PFSK-1 (cell line): ENCODE measurements at regions not wholly inside any gene's neighbourhood (a gene's known extent, or its start where the extent isn't known, plus 50 kb on each side); places are given as distances from the start of the nearest gene placed in this dataset.
A peak's percentile ranks its signal among the peaks of the same experiment; 100 is the strongest.

Experiments
- FOXP2 ChIP-seq: optimal IDR thresholded peaks from 2 replicates; pipeline ENCODE3; 2011; ENCODE audit warnings: borderline replicate concordance, control low read depth, inconsistent platforms; ENCODE audit not compliant: insufficient read depth; ENCODE audit errors: extremely low read length, extremely low read depth
- POLR2AphosphoS5 ChIP-seq: IDR thresholded peaks from 2 replicates; pipeline ENCODE4 v1.6.1; 2012; ENCODE audit warnings: low read depth, mild to moderate bottlenecking, control low read depth, low read length, moderate library complexity
- SIN3A ChIP-seq: IDR thresholded peaks from 2 replicates; pipeline ENCODE4 v1.6.1; 2012; ENCODE audit warnings: mild to moderate bottlenecking, low read length, moderate library complexity, borderline replicate concordance; ENCODE audit not compliant: insufficient read depth
- TAF1 ChIP-seq: IDR thresholded peaks from 2 replicates; pipeline ENCODE4 v1.6.1; 2012; ENCODE audit warnings: low read length, control low read depth, borderline replicate concordance; ENCODE audit not compliant: insufficient read depth
- TF ChIP-seq, protein P1 (sequence below), 2 experiments: IDR thresholded peaks; 2 replicates each; pipeline versions ENCODE4 v1.6.1 to v1.8.0; 2011 to 2012; ENCODE audit warnings: low read depth in 2 of 2, low read length in 2 of 2, control low read depth in 1 of 2, inconsistent platforms in 1 of 2, mild to moderate bottlenecking in 1 of 2, moderate library complexity in 1 of 2; ENCODE audit not compliant: insufficient read depth in 1 of 2

DNA sequence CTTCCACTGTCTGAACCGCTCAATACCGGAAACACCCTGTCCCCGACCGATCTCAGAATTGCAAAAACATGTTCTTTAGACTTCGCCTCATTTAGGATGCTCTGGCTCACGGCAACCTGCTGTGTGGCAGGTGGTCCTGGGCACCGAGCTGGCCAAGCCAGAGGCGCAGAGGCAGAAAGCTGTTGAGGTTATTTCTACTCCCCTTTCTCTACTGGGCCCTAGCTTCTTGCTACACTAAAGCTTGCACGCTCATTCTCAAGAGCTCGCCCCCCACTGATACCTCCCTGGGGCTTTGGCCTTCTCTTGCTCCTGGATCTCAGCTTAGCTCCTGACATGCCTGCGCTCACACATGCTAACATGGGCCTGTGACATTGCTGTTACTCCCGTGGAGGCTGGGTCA is 417.4 kb downstream of the LPIN1 start:
- TF ChIP-seq FOXP2 (no peak), TAF1 (no peak), SIN3A (no peak), POLR2AphosphoS5 (no peak)
- TF ChIP-seq, protein P1, sequence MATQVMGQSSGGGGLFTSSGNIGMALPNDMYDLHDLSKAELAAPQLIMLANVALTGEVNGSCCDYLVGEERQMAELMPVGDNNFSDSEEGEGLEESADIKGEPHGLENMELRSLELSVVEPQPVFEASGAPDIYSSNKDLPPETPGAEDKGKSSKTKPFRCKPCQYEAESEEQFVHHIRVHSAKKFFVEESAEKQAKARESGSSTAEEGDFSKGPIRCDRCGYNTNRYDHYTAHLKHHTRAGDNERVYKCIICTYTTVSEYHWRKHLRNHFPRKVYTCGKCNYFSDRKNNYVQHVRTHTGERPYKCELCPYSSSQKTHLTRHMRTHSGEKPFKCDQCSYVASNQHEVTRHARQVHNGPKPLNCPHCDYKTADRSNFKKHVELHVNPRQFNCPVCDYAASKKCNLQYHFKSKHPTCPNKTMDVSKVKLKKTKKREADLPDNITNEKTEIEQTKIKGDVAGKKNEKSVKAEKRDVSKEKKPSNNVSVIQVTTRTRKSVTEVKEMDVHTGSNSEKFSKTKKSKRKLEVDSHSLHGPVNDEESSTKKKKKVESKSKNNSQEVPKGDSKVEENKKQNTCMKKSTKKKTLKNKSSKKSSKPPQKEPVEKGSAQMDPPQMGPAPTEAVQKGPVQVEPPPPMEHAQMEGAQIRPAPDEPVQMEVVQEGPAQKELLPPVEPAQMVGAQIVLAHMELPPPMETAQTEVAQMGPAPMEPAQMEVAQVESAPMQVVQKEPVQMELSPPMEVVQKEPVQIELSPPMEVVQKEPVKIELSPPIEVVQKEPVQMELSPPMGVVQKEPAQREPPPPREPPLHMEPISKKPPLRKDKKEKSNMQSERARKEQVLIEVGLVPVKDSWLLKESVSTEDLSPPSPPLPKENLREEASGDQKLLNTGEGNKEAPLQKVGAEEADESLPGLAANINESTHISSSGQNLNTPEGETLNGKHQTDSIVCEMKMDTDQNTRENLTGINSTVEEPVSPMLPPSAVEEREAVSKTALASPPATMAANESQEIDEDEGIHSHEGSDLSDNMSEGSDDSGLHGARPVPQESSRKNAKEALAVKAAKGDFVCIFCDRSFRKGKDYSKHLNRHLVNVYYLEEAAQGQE (IDR thresholded peaks at IDR 0.05; ENCODE audit: insufficient read depth in 1 of 2, low read depth in 2 of 2, low read length in 2 of 2): no peak

DNA sequence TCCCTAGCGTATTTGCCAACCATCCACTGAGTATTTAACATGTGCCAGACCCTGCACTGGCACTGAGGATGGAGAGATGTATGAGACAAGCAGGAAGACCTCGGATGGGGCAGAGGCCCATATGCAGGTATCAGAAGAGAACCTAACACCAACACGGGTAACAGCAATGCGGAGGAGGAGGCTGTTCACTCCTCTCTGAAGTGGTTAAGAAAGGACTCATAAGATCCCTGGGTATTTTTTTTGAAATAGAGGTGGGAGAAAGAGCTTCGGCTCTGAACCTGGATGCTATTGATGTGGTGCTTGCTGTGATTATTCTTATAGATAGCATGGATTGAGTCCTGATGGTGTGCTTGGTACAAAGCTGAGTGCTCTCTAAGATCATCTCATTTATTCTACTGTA is 418.3 kb downstream of the LPIN1 start:
- TF ChIP-seq SIN3A (no peak), TAF1 (no peak), FOXP2 (no peak), POLR2AphosphoS5 (no peak)
- TF ChIP-seq, protein P1 (IDR thresholded peaks at IDR 0.05; ENCODE audit: insufficient read depth in 1 of 2, low read depth in 2 of 2, low read length in 2 of 2): no peak

DNA sequence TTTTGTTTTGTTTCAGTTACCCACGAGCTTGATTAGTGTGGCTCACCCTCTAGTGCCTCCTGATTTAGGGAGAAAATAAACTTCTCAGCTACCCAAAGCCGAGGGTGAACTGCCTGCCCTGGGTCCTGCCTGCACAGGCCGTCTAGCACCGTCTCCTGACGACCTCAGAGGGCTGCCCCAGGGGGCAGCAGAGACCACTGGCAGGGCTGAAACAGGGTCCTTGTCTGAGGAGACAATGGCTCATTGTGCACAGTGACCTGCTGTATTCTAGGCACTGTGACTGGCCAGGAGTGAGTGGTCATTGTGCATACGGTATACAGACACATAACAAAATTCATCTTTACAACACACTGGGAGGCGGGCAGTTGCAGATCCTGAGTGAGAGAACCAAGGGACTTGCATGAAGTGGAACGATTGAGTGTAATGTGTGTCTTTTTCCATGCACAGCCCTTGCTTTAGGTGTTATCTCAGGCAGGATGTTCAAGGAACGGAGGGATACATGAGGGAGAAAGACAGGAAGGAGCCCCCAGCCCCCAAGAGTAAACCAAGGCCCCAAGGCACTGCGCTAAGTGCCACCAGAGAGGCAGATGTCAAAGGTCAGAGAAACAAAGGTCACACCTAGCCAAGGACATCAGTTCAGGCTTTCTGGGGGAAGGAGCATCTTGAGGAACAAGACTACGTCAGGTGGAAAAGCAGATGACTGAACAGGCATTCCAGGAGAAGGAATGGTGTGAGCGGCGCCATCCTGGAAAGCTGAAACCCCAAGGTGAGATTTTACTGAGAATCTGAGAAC is 421.3 kb downstream of the LPIN1 start:
- no peak for TF ChIP-seq SIN3A

DNA sequence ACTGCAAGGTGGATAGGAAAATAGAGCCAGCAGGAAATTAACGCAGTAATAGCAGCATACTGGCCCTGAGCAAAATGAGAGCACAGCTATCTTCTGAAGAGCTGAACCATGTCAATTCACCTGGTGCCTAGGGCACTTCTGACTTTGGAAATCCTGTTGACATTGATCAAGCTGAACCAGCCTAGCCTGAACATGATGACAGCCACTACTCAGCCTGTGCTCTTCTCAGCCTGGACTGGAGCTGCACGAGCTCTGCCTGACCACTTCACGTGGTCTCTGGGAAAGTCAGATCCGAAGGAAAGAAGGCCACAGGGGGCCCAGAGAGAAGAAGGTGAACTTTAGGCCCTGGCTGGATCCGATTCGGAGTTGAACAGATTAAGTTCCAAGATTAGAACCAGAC is 421.9 kb downstream of the LPIN1 start:
- no peak for TF ChIP-seq TAF1
- TF ChIP-seq SIN3A: no peak
- no peak for TF ChIP-seq POLR2AphosphoS5
- TF ChIP-seq, protein P1 (IDR thresholded peaks at IDR 0.05; ENCODE audit: insufficient read depth in 1 of 2, low read depth in 2 of 2, low read length in 2 of 2): no peak
- no peak for TF ChIP-seq FOXP2

DNA sequence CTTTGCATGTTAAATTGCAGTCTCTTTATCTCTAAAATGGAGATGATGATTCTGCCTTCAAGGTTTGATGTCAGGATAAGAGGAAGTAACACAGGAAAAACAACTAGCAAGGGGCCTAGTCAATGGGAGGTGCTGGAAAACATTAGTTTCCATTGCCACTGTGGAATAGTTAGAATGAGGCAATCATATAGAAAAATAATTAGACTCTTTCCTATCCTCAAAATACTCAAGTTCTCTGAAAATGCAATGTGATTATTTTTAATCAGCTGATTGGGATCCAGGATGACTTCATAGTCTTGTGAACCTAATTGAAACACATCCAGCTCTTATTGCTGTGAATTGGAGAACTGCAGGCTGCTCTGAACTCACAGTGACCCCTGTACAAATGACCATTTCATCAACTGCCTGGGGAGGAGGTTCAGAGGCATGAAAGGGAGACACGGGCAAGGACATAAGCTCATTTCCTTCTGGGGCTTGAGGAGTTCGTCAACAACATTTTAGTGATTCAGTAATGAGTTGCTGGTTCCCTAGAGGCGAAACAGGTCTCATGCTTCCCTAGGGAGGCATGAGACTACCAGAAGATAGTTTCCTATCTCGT is 422.5 kb downstream of the LPIN1 start:
- TF ChIP-seq SIN3A: peak; percentile 59; the same call in 1 of the 2 replicates
- TF ChIP-seq, protein P1 (IDR thresholded peaks at IDR 0.05; ENCODE audit: insufficient read depth in 1 of 2, low read depth in 2 of 2, low read length in 2 of 2): peak in 1 of 2 experiments; percentile 62; a peak in 1 of 4 replicates
- peak; percentile 27 for TF ChIP-seq FOXP2
- TF ChIP-seq POLR2AphosphoS5: no peak
